ENCODE measurements at regions not wholly inside any gene's neighbourhood (a gene's known extent, or its start where the extent isn't known, plus 50 kb on each side); places are given as distances from the start of the nearest gene placed in this dataset.

- ChIA-PET CTCF (interaction anchor here (1.1 to 1.3 kb wide), 2 partner anchors 8 to 224 kb away, joined by 3 read pairs; no protein-coding TSS in a partner anchor), POLR2A (no interaction called here)
- no peak for DNase-seq (ENCODE audit: extremely low spot score)
- TF ChIP-seq CTCF (IDR thresholded peaks at IDR 0.05; ENCODE audit: control extremely low read depth, extremely low read depth, low read depth, missing control alignments), result no peak
Measured at GRCh38 chr13:99041788-99042187, 63.9 kb upstream of the DOCK9 start.

GRCh38 chr13:99042521-99043250 lies 64.8 kb upstream of the DOCK9 start:
- ChIA-PET POLR2A (no interaction called here), CTCF (interaction anchor here (1.1 to 1.3 kb wide), 3 partner anchors 9 to 223 kb away, joined by 3 read pairs; no protein-coding TSS in a partner anchor)
- peak; percentile 21 for DNase-seq (ENCODE audit: extremely low spot score)
- no peak for TF ChIP-seq CTCF (IDR thresholded peaks at IDR 0.05; ENCODE audit: control extremely low read depth, extremely low read depth, low read depth, missing control alignments)

GRCh38 chr13:99043831-99044231 lies 66.0 kb upstream of the DOCK9 start:
- TF ChIP-seq CTCF (IDR thresholded peaks at IDR 0.05; ENCODE audit: control extremely low read depth, extremely low read depth, low read depth, missing control alignments), result no peak
- no peak for DNase-seq (ENCODE audit: extremely low spot score)
- ChIA-PET CTCF (no interaction called here), POLR2A (no interaction called here)

DNA sequence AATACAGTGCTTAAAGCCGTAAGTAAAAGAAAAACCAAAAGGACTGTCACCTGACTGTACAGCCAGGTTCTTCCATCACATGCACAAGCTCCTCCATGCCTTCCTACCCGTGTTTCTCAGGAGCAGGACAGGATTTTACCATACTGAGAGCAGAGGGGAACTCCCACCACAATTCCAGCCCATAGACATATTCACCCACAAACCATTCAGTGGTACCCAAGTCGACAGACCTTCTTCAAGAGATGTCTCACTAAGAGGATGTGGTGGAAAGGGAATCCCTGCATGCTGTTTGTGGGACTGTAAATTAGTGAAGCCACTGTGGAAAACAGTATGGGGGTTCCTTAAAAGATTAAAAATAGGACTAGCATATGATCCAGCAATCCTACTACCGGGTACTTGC lies 66.9 kb upstream of the DOCK9 start:
- ChIA-PET POLR2A (no interaction called here), CTCF (interaction anchor here (0.9 to 1.0 kb wide), 2 partner anchors 21 to 26 kb away, joined by 3 read pairs; no protein-coding TSS in a partner anchor)
- DNase-seq (ENCODE audit: extremely low spot score), result no peak
- no peak for TF ChIP-seq CTCF (IDR thresholded peaks at IDR 0.05; ENCODE audit: control extremely low read depth, extremely low read depth, low read depth, missing control alignments)

GRCh38 chr13:99045396-99045795 lies 67.5 kb upstream of the DOCK9 start:
- CTCF ChIA-PET, result interaction anchor here (1.3 to 2.1 kb wide), 2 partner anchors 8 to 17 kb away, joined by 3 to 5 read pairs; no protein-coding TSS in a partner anchor
- no peak for DNase-seq (ENCODE audit: extremely low spot score)
- TF ChIP-seq CTCF (IDR thresholded peaks at IDR 0.05; ENCODE audit: control extremely low read depth, extremely low read depth, low read depth, missing control alignments), result no peak
- POLR2A ChIA-PET, result no interaction called here

- ChIA-PET CTCF (interaction anchor here (1.6 to 2.1 kb wide), 2 partner anchors 10 to 20 kb away, joined by 5 read pairs; no protein-coding TSS in a partner anchor), POLR2A (no interaction called here)
- no peak for TF ChIP-seq CTCF (IDR thresholded peaks at IDR 0.05; ENCODE audit: control extremely low read depth, extremely low read depth, low read depth, missing control alignments)
- DNase-seq (ENCODE audit: extremely low spot score), result no peak
Measured at GRCh38 chr13:99046851-99047250, 69.0 kb upstream of the DOCK9 start.
